ENCODE measurements at regions not wholly inside any gene's neighbourhood (a gene's known extent, or its start where the extent isn't known, plus 50 kb on each side); places are given as distances from the start of the nearest gene placed in this dataset.
"Not testable (repeated sequence)": the region's sequence is repeated elsewhere in the genome, so short reads cannot be mapped to it uniquely, and the experiment has no call there.

- no peak for DNase-seq
These were observed 1401.8 kb downstream of the SLITRK5 start for GRCh38 chr13:89072979-89073378.

GRCh38 chr13:89076622-89077021 lies 1405.5 kb downstream of the SLITRK5 start:
- DNase-seq = no peak

- no peak for DNase-seq
These were observed 1411.5 kb downstream of the SLITRK5 start for GRCh38 chr13:89082623-89083022.

- not testable (repeated sequence) for DNase-seq
These were observed 1416.9 kb downstream of the SLITRK5 start for GRCh38 chr13:89088107-89088506.

- DNase-seq = no peak
These were observed 1426.8 kb downstream of the SLITRK5 start for GRCh38 chr13:89097994-89098393.

- DNase-seq = no peak
These were observed 1442.6 kb downstream of the SLITRK5 start for GRCh38 chr13:89113744-89114143.

- no peak for DNase-seq
These were observed 1444.1 kb downstream of the SLITRK5 start for GRCh38 chr13:89115307-89115706.

GRCh38 chr13:89136678-89137077 lies 1465.5 kb downstream of the SLITRK5 start:
- no peak for DNase-seq

- DNase-seq = no peak
These were observed 1479.2 kb downstream of the SLITRK5 start for GRCh38 chr13:89150362-89150761.

GRCh38 chr13:89153941-89154340 lies 1482.8 kb downstream of the SLITRK5 start:
- no peak for DNase-seq

GRCh38 chr13:89163096-89163495 lies 1491.9 kb downstream of the SLITRK5 start:
- no peak for DNase-seq

- no peak for DNase-seq
These were observed 1494.5 kb downstream of the SLITRK5 start for GRCh38 chr13:89165685-89166084.

GRCh38 chr13:89169951-89170350 lies 1498.8 kb downstream of the SLITRK5 start:
- no peak for DNase-seq

GRCh38 chr13:89181041-89181440 lies 1509.9 kb downstream of the SLITRK5 start:
- DNase-seq = no peak

- DNase-seq = no peak
These were observed 1528.0 kb downstream of the SLITRK5 start for GRCh38 chr13:89199138-89199537.

- DNase-seq = no peak
These were observed 1533.3 kb downstream of the SLITRK5 start for GRCh38 chr13:89204435-89204834.

GRCh38 chr13:89205856-89206520 lies 1534.8 kb downstream of the SLITRK5 start:
- DNase-seq = no peak

GRCh38 chr13:89212186-89212585 lies 1541.0 kb downstream of the SLITRK5 start:
- no peak for DNase-seq

- no peak for DNase-seq
These were observed 1543.0 kb downstream of the SLITRK5 start for GRCh38 chr13:89214185-89214584.

- DNase-seq = not testable (repeated sequence)
These were observed 1544.1 kb downstream of the SLITRK5 start for GRCh38 chr13:89215319-89215718.

GRCh38 chr13:89217813-89218212 lies 1546.6 kb downstream of the SLITRK5 start:
- no peak for DNase-seq

GRCh38 chr13:89221557-89222158 lies 1550.5 kb downstream of the SLITRK5 start:
- no peak for DNase-seq

- no peak for DNase-seq
These were observed 1556.2 kb downstream of the SLITRK5 start for GRCh38 chr13:89227356-89227755.

- no peak for DNase-seq
These were observed 1567.3 kb downstream of the SLITRK5 start for GRCh38 chr13:89238496-89238895.
